Hepatocyte (in vitro differentiated cells): ENCODE measurements at regions not wholly inside any gene's neighbourhood (a gene's known extent, or its start where the extent isn't known, plus 50 kb on each side); places are given as distances from the start of the nearest gene placed in this dataset.

ENCODE experiments used
- CTCF ChIP-seq: fragments of 200-600 bp; sonication (generic); IDR thresholded peaks from 2 replicates; pipeline ENCODE4 v1.5.1; 2016; ENCODE audit warnings: antibody characterized with exemption, mild to moderate bottlenecking; ENCODE audit not compliant: poor library complexity
- EZH2 ChIP-seq: fragments of 200-600 bp; sonication (generic); IDR thresholded peaks from 2 replicates; pipeline ENCODE4 v1.6.1; 2016; ENCODE audit warnings: antibody characterized with exemption, mild to moderate bottlenecking, borderline replicate concordance
- EZH2phosphoT487 ChIP-seq: fragments of 200-600 bp; sonication (generic); IDR thresholded peaks from one replicate; pipeline ENCODE4 v1.6.1; 2018; ENCODE audit warnings: antibody characterized with exemption, mild to moderate bottlenecking, low read depth, moderate library complexity; ENCODE audit not compliant: unreplicated experiment, severe bottlenecking

DNA sequence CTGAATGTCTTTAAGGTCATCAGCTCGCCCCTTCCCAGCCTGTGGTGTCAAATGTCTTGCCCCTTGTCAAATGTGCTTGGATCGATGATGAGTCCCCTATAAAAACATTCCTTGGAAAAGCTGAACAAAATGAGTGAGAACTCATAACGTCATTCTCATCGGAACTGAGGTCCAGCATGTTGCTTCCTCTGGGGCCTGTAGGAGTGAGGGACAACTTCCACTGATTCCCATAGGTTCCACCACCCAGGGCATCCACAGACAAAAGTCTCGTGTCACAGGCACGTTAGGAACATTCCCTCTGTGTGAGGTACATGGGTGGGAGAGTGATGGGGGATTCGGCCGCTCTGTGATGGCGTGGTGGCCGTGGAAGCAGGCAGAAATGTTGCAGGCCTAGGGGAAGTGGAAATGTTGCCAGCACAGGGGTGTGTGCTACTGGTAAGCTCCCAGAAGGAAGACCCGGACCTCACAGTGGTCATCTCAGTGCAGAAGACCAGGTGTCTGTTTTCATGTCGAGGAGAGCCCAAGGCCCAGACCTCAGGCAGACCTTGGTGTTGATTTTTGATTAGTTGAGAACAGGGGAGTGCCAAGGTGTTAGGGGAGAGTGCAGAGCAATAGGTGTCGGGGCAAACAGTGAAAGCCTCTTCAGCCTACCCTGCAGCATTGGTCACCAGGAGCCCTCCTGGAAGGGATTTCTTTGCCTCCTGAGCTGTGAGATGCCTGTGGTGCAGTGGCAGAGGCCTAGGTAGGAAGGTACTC, 96.8 kb downstream of the SNRPN start:
- TF ChIP-seq EZH2 (no peak), CTCF (no peak), EZH2phosphoT487 (no peak)
